Osteoblast (primary cell): ENCODE measurements at regions not wholly inside any gene's neighbourhood (a gene's known extent, or its start where the extent isn't known, plus 50 kb on each side); places are given as distances from the start of the nearest gene placed in this dataset.

ENCODE experiments used
- DNase-seq: peaks from one replicate; pipeline ENCODE4 v3.0.0; 2011; ENCODE audit warnings: low spot score, mixed read lengths; ENCODE audit not compliant: insufficient read length; ENCODE audit errors: missing footprints
- H2AFZ ChIP-seq: 2 replicates; pipeline ENCODE4 v1.6.0; 2011; ENCODE audit warnings: mild to moderate bottlenecking, low read length
- H3K27ac ChIP-seq: 2 replicates; pipeline ENCODE4 v1.5.1; 2011; ENCODE audit warnings: mild to moderate bottlenecking, low read depth, low read length, moderate library complexity
- H3K27me3 ChIP-seq: 2 replicates; pipeline ENCODE4 v1.6.0; 2012; ENCODE audit warnings: mild to moderate bottlenecking, control low read depth, inconsistent platforms, low read length, moderate library complexity; ENCODE audit not compliant: insufficient read depth
- H3K36me3 ChIP-seq: 2 replicates; pipeline ENCODE4 v1.5.1; 2011; ENCODE audit warnings: mild to moderate bottlenecking, low read length, control low read depth, moderate library complexity; ENCODE audit not compliant: insufficient read depth
- H3K4me1 ChIP-seq: 2 replicates; pipeline ENCODE4 v1.5.1; 2011; ENCODE audit warnings: mild to moderate bottlenecking, low read length, control low read depth, moderate library complexity; ENCODE audit not compliant: insufficient read depth
- H3K4me2 ChIP-seq: 2 replicates; pipeline ENCODE4 v1.6.0; 2011; ENCODE audit warnings: mild to moderate bottlenecking, low read length; ENCODE audit not compliant: insufficient read depth
- H3K4me3 ChIP-seq: fragments of 200-600 bp; sonication (generic); 3 replicates; pipeline ENCODE4 v1.5.1; 2012; ENCODE audit warnings: mild to moderate bottlenecking, low read length, inconsistent platforms; ENCODE audit not compliant: insufficient read depth
- H3K79me2 ChIP-seq: 2 replicates; pipeline ENCODE4 v1.6.0; 2012; ENCODE audit warnings: mild to moderate bottlenecking, low read length, control low read depth, inconsistent platforms; ENCODE audit not compliant: insufficient read depth
- H3K9me3 ChIP-seq: 2 replicates; pipeline ENCODE4 v1.5.1; 2011; ENCODE audit warnings: low read depth, low read length, control low read depth
- H4K20me1 ChIP-seq: 2 replicates; pipeline ENCODE4 v1.6.0; 2012; ENCODE audit warnings: mild to moderate bottlenecking, low read length, control low read depth; ENCODE audit not compliant: insufficient read depth
- TF ChIP-seq, protein P1 (sequence below): IDR thresholded peaks from 2 replicates; pipeline ENCODE4 v1.5.1; 2011; ENCODE audit warnings: mild to moderate bottlenecking, low read depth, low read length, moderate library complexity; ENCODE audit errors: extremely low read depth

DNA sequence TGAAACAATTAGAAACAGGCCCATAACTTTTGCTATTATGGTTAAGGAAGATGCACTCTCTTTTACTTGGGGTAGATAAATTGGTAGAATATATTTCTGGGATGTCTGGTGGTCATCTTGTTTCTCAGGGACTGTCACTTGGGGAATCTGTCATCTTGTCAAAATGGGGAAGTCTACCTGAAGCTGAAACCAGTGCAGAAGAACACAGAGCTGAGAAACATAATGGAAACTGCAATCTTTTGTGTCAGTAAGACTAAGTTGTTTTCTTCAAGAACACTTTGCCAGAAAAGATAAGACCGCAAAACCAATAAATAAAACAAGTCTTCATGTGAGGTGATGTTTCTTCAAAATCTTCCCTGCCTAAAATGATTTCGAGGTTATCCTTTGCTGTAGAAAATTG, 92.0 kb downstream of the NAA11 start:
- no peak for DNase-seq
- Histone ChIP-seq H3K4me3 (no peak overlapping the region), H2AFZ (no peak overlapping the region), H3K9me3 (no peaks in the 10 kb centered on the region), H3K27ac (no peak overlapping the region), H4K20me1 (no peaks in the 10 kb centered on the region), H3K4me1 (no peaks in the 10 kb centered on the region), H3K27me3 (no peaks in the 10 kb centered on the region), H3K36me3 (no peaks in the 10 kb centered on the region), H3K79me2 (no peaks in the 10 kb centered on the region), H3K4me2 (no peak overlapping the region)
- TF ChIP-seq, protein P1, sequence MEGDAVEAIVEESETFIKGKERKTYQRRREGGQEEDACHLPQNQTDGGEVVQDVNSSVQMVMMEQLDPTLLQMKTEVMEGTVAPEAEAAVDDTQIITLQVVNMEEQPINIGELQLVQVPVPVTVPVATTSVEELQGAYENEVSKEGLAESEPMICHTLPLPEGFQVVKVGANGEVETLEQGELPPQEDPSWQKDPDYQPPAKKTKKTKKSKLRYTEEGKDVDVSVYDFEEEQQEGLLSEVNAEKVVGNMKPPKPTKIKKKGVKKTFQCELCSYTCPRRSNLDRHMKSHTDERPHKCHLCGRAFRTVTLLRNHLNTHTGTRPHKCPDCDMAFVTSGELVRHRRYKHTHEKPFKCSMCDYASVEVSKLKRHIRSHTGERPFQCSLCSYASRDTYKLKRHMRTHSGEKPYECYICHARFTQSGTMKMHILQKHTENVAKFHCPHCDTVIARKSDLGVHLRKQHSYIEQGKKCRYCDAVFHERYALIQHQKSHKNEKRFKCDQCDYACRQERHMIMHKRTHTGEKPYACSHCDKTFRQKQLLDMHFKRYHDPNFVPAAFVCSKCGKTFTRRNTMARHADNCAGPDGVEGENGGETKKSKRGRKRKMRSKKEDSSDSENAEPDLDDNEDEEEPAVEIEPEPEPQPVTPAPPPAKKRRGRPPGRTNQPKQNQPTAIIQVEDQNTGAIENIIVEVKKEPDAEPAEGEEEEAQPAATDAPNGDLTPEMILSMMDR: no peak

GRCh38 chr4:79232540-79232939, 93.3 kb downstream of the NAA11 start:
- no peak overlapping the region for H3K27ac ChIP-seq
- H3K4me2 ChIP-seq: no peak overlapping the region
- H3K79me2 ChIP-seq: no peaks in the 10 kb centered on the region
- H3K4me1 ChIP-seq: no peaks in the 10 kb centered on the region
- no peaks in the 10 kb centered on the region for H3K27me3 ChIP-seq
- H3K4me3 ChIP-seq: no peak overlapping the region
- no peaks in the 10 kb centered on the region for H3K9me3 ChIP-seq
- H2AFZ ChIP-seq: no peak overlapping the region
- DNase-seq: no peak
- H3K36me3 ChIP-seq: no peaks in the 10 kb centered on the region
- TF ChIP-seq, protein P1: no peak
- no peaks in the 10 kb centered on the region for H4K20me1 ChIP-seq

- Histone ChIP-seq H3K4me3 (no peak overlapping the region), H3K4me2 (no peak overlapping the region), H3K27ac (no peak overlapping the region), H3K79me2 (no peaks in the 10 kb centered on the region), H3K36me3 (no peaks in the 10 kb centered on the region), H4K20me1 (no peaks in the 10 kb centered on the region), H3K9me3 (no peaks in the 10 kb centered on the region), H3K4me1 (no peaks in the 10 kb centered on the region), H2AFZ (no peak overlapping the region), H3K27me3 (no peaks in the 10 kb centered on the region)
- no peak for DNase-seq
- TF ChIP-seq, protein P1: no peak
Observed at GRCh38 chr4:79227860-79228259, 98.0 kb downstream of the NAA11 start.

DNA sequence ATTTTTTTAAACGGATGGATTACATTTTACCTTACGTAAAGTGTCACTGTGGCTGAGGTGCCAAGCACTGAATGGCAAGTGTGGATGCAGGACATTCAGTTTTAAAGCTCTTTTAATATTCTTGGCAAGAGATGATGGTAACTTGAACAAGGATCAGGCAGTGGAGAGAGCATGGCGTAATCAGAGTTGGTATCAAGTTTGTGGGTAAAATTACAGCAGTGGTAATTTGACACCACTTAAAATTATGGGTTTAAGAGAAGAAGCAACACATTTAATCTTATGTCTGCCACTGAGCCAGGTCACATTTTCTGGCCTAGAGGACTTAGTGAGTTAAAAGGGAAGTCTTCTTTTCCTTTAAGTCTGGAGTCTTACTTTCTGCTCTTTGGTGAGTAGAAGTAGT, 100.5 kb downstream of the NAA11 start:
- no peaks in the 10 kb centered on the region for H3K9me3 ChIP-seq
- H3K36me3 ChIP-seq: no peaks in the 10 kb centered on the region
- H3K4me1 ChIP-seq: no peaks in the 10 kb centered on the region
- no peak overlapping the region for H3K27ac ChIP-seq
- TF ChIP-seq, protein P1: no peak
- H3K79me2 ChIP-seq: no peaks in the 10 kb centered on the region
- no peak overlapping the region for H3K4me2 ChIP-seq
- no peak overlapping the region for H3K4me3 ChIP-seq
- H4K20me1 ChIP-seq: no peaks in the 10 kb centered on the region
- H3K27me3 ChIP-seq: no peaks in the 10 kb centered on the region
- no peak overlapping the region for H2AFZ ChIP-seq
- no peak for DNase-seq
